ENCODE measurements at regions not wholly inside any gene's neighbourhood (a gene's known extent, or its start where the extent isn't known, plus 50 kb on each side); places are given as distances from the start of the nearest gene placed in this dataset.

DNA sequence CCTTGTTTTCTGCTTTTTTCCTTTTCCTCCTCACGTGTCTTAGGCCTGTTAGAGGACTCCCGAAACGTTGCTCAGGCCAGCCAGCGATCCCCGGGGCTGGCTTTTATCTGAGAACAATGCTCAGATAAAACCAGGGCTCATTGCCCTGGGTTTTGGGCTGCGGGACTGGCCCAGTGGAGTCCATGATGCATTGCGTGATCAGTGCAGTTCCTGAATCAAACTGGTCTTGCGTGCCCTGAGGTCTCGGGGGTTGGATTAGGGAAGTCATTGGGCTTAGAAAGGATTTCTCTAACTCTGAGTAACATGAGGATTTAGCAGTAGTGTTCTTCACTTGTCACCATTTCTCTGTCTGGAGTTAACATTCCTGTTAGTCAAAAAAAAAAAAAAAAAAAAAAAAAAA is 66.3 kb downstream of the CCR1 start:
- no peak for TF ChIP-seq CTCF (IDR thresholded peaks at IDR 0.05)
- TF ChIP-seq POLR2AphosphoS5 (IDR thresholded peaks at IDR 0.05) = no peak
- no peak for TF ChIP-seq POLR2A (IDR thresholded peaks at IDR 0.05)
